ENCODE measurements at regions not wholly inside any gene's neighbourhood (a gene's known extent, or its start where the extent isn't known, plus 50 kb on each side); places are given as distances from the start of the nearest gene placed in this dataset.
"Not testable (repeated sequence)": the region's sequence is repeated elsewhere in the genome, so short reads cannot be mapped to it uniquely, and the experiment has no call there.

DNA sequence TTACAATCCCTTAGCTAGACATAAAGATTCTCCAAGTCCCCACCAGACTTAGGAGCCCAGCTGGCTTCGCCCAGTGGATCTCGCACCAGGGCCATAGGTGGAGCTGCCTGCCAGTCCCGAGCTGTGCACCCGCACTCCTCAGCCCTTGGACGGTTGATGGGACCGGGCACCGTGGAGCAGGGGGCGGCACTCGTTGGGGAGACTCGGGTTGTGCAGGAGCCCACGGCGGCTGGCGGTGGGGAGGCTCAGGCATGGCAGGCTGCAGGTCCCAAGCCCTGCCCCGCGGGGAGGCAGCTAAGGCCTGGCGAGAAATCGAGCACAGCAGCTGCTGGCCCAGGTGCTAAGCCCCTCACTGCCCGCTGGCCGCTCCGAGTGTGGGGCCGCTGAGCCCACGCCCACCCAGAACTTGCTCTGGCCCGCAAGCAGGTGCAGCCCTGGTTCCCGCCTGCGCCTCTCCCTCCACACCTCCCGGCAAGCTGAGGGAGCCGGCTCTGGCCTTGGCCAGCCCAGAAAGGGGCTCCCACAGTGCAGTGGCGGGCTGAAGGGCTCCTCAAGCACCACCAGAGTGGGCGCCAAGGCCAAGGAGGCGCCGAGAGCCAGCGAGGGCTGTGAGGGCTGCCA, 275.0 kb upstream of the PDE3A start:
- TF ChIP-seq, protein P1, sequence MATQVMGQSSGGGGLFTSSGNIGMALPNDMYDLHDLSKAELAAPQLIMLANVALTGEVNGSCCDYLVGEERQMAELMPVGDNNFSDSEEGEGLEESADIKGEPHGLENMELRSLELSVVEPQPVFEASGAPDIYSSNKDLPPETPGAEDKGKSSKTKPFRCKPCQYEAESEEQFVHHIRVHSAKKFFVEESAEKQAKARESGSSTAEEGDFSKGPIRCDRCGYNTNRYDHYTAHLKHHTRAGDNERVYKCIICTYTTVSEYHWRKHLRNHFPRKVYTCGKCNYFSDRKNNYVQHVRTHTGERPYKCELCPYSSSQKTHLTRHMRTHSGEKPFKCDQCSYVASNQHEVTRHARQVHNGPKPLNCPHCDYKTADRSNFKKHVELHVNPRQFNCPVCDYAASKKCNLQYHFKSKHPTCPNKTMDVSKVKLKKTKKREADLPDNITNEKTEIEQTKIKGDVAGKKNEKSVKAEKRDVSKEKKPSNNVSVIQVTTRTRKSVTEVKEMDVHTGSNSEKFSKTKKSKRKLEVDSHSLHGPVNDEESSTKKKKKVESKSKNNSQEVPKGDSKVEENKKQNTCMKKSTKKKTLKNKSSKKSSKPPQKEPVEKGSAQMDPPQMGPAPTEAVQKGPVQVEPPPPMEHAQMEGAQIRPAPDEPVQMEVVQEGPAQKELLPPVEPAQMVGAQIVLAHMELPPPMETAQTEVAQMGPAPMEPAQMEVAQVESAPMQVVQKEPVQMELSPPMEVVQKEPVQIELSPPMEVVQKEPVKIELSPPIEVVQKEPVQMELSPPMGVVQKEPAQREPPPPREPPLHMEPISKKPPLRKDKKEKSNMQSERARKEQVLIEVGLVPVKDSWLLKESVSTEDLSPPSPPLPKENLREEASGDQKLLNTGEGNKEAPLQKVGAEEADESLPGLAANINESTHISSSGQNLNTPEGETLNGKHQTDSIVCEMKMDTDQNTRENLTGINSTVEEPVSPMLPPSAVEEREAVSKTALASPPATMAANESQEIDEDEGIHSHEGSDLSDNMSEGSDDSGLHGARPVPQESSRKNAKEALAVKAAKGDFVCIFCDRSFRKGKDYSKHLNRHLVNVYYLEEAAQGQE (IDR thresholded peaks at IDR 0.05; ENCODE audit: insufficient read depth in 1 of 2, low read depth in 2 of 2, low read length in 1 of 2), result not testable (repeated sequence)
- TF ChIP-seq CTCF (IDR thresholded peaks at IDR 0.05); POLR2AphosphoS5 (IDR thresholded peaks at IDR 0.05; ENCODE audit: low read depth, low read length); TCF7L2 (IDR thresholded peaks at IDR 0.05; ENCODE audit: low read depth, low read length); SIN3A (IDR thresholded peaks at IDR 0.05; ENCODE audit: borderline replicate concordance, insufficient read depth, low read depth, low read length): not testable (repeated sequence)
